ENCODE measurements at regions not wholly inside any gene's neighbourhood (a gene's known extent, or its start where the extent isn't known, plus 50 kb on each side); places are given as distances from the start of the nearest gene placed in this dataset.

DNA sequence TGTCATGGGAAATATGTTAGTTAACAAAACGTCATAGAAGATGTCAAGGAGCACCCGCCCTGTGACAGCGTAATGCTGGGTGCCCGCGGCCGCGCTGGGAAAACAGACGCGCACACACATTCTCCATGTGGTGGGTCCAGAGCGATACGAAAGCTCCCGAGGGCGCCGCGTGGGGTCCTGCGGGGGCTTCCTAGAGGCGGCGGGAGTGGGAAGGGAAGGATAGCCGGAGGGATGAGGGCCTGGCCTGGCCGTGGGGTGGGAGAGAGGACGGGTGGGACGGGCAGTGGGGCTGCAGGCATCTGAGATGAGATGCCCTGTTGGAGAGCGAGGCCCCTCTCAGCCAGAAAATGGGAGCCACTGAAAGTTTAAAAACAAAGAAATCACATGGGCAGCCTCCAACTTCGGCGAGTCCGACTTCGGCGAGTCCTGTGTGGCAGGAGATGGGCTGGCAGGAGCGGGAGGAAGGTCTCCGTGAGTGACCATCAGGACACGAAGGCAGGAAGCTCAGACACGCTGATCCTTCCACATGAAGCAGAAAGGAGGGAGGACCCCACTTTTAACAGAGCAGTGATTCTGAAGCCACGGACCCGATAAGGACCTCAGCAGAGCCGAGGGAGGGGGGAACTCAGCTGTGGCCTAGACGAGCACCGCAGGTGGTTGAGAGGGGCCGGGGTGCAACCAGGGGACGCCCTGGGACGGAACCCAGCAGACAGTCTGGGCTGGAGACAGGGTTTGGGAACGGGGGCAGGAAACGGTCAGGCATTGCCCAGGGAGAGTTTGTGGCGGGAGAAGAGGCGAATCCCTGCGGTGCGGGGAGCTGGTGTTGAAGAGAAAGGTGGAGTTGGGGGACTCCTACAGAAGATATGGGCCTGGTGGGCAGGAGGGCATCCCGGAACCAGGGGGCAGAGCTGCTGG, 114.1 kb upstream of the FRMD1 start:
- Histone ChIP-seq H3K36me3 (no peaks in the 10 kb centered on the region), H3K9me3 (no peaks in the 10 kb centered on the region), H3K27me3 (peaks cover 0 to 21% (median 0%) of the 10 kb centered on the region in 9 donors), H3K4me3 (no peak overlapping the region), H3K4me1 (no peaks in the 10 kb centered on the region), H3K27ac (no peak overlapping the region)
- DNase-seq (peak in 1 of 5 donors; percentile 36), ATAC-seq (no peak)
- intact Hi-C loops (cut with DNase I), result no loop called here
- 89 to 91% (median 89%) methylated on average over 47 of the region's 47 CpGs for WGBS, 4 donors
- TF ChIP-seq, protein P1, sequence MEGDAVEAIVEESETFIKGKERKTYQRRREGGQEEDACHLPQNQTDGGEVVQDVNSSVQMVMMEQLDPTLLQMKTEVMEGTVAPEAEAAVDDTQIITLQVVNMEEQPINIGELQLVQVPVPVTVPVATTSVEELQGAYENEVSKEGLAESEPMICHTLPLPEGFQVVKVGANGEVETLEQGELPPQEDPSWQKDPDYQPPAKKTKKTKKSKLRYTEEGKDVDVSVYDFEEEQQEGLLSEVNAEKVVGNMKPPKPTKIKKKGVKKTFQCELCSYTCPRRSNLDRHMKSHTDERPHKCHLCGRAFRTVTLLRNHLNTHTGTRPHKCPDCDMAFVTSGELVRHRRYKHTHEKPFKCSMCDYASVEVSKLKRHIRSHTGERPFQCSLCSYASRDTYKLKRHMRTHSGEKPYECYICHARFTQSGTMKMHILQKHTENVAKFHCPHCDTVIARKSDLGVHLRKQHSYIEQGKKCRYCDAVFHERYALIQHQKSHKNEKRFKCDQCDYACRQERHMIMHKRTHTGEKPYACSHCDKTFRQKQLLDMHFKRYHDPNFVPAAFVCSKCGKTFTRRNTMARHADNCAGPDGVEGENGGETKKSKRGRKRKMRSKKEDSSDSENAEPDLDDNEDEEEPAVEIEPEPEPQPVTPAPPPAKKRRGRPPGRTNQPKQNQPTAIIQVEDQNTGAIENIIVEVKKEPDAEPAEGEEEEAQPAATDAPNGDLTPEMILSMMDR (IDR thresholded peaks at IDR 0.05), result no peak
- no peak for TF ChIP-seq POLR2A (IDR thresholded peaks at IDR 0.05)

GRCh38 chr6:168192195-168192900, 113.3 kb upstream of the FRMD1 start:
- H3K4me1 ChIP-seq, result no peaks in the 10 kb centered on the region
- 66 to 74% (median 71%) methylated on average over 16 of the region's 16 CpGs for WGBS, 4 donors
- H3K36me3 ChIP-seq, result no peaks in the 10 kb centered on the region
- DNase-seq (peak in 1 of 5 donors; percentile 19), ATAC-seq (no peak)
- TF ChIP-seq, protein P1 (IDR thresholded peaks at IDR 0.05), result no peak
- TF ChIP-seq POLR2A (IDR thresholded peaks at IDR 0.05), result no peak
- no peak overlapping the region for H3K4me3 ChIP-seq
- H3K27me3 ChIP-seq, result peaks cover 0 to 17% (median 0%) of the 10 kb centered on the region in 9 donors
- intact Hi-C loops (cut with DNase I), result no loop called here
- no peak overlapping the region for H3K27ac ChIP-seq
- H3K9me3 ChIP-seq, result no peaks in the 10 kb centered on the region

- intact Hi-C loops (cut with DNase I), result no loop called here
- H3K27me3 ChIP-seq, result peaks cover 0 to 17% (median 0%) of the 10 kb centered on the region in 9 donors
- no peak overlapping the region for H3K4me3 ChIP-seq
- 86 to 92% (median 89%) methylated on average over 22 of the region's 22 CpGs for WGBS, 4 donors
- ATAC-seq (no peak), DNase-seq (peak in 1 of 5 donors; percentile 47)
- TF ChIP-seq, protein P1 (IDR thresholded peaks at IDR 0.05), result no peak
- TF ChIP-seq POLR2A (IDR thresholded peaks at IDR 0.05), result no peak
- H3K4me1 ChIP-seq, result no peaks in the 10 kb centered on the region
- H3K9me3 ChIP-seq, result no peaks in the 10 kb centered on the region
- no peaks in the 10 kb centered on the region for H3K36me3 ChIP-seq
- no peak overlapping the region for H3K27ac ChIP-seq
Measured at GRCh38 chr6:168190646-168191443, 111.8 kb upstream of the FRMD1 start.

Measured in heart left ventricle (tissue), 16 donors.